Head of caudate nucleus (tissue), 42 donors: ENCODE measurements at regions not wholly inside any gene's neighbourhood (a gene's known extent, or its start where the extent isn't known, plus 50 kb on each side); places are given as distances from the start of the nearest gene placed in this dataset.

Experiments
- DNase-seq, 42 donors: peaks; one replicate each; pipeline versions ENCODE4 v3.0.0 to v3.0.0-alpha.2; 2020 to 2021; ENCODE audit warnings: mixed read lengths in 7 of 42
- intact Hi-C: fragments of 100-400 bp; cut with DNase I; formaldehyde crosslinking; loops from one replicate; pipeline ENCODE4 v1.15.0; 2022

DNA sequence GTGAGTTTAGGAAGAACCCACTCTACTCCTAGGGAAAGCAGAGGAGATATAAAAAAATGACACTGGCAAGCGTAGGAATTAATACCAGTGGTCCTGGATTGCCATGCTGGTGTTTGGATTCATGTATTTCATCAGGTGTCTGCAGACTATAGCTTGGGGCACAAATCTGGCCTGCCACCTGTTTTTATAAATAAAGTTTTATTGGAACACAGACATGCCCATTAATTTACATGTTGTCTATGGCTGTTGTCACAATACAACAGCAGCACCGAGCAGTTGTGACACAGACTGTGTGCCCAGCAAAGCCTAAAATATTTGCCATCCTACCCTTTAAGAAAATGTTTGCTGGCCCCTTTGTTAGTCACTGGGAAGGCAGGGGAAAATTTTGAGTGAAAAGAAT, 553.2 kb downstream of the VRK1 start:
- intact Hi-C loops, result no loop called here
- DNase-seq, result no peak

DNA sequence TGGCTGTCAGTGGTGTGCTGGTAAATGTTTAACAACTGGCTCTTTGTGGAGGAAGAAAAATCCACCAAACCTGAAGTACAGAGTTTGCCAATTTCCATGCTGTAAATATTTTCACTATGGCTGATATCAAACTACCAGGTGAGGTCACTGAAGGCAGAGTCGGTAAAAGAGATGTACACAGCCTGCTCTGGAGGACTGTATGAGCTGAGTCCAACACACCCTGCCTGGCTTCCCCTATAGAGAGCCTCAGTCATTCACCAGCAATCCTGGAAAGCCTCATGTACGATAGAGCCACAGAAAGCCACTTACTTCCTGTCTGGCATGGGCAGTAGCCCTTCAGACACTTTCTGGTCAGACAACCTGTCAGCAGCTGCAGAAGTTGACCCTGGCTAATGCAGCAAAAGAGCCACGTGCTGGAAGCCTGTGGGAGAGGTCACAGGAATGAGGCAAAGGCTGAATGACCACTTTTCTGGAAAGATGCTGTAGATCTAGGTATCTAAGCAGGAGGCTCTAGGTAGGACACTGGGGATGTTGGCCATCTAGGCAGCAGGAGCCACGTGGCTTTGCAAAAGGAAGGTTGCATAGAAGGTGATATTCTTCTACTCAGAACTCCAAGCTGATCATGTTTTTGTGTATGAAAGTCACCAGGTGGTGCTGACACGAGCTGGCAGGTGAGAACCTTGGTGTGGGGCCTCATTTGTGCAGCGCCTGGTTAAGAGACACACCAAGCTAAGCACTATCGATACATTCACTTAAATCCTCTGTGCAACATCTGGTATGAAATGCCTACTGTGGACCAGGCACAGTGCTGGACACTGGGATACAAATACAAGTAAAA, 553.9 kb downstream of the VRK1 start:
- intact Hi-C loops, result no loop called here
- DNase-seq, result no peak

- intact Hi-C loops, result no loop called here
- DNase-seq, result no peak
Measured at GRCh38 chr14:97353102-97353501, 555.9 kb downstream of the VRK1 start.

DNA sequence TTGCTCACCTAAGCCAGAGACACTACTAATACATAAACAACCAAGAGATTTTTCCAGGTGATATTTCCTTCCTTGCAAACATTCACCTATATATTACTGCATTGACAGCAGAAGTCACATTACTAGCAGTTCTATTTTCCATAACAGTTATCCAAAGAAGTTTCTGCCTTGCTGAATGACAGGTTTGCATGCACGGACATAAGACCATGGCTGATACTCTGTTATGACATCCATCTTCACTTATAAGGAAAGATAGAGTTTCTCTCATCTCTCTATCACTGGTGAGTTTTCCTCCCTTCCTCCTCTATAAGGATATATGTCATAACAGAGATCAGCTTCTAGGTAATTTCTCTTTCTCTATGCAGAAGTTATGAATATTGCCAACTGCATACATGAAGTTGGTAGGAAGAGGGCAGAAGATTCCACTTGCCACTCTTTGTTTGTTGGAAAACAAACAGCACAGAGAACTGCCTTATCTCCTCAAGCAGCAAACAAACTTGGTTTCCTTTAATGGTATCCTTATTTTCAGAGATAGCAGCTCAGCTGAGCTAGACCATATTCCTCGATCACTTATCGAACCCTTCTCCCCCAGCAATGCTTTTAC, 557.0 kb downstream of the VRK1 start:
- intact Hi-C loops, result no loop called here
- no peak for DNase-seq

DNA sequence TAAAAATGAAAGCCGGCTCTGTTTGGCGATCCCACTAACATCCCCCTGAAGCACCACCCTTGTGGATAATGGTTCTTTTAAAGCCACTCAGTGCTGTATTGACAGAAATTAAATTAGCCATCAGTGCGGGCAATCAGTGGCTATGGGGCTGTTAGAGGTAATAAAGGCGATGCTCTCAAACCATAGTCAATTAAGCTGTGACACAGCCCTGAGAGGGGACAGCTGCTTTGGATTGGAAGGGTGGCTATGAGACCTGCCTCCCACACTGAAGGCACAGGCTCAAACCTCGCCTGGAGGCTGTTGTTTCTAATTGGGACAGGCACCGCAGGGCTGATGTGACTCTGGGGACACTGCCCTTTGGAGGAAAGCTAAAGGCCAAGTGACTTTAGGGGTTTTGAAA, 562.2 kb downstream of the VRK1 start:
- no peak for DNase-seq
- intact Hi-C loops, result no loop called here

- intact Hi-C loops, result no loop called here
- DNase-seq, result peak in 25 of 42 donors; percentile 15 to 74 (median 33)
Measured at GRCh38 chr14:97361181-97361580, 564.0 kb downstream of the VRK1 start.

DNA sequence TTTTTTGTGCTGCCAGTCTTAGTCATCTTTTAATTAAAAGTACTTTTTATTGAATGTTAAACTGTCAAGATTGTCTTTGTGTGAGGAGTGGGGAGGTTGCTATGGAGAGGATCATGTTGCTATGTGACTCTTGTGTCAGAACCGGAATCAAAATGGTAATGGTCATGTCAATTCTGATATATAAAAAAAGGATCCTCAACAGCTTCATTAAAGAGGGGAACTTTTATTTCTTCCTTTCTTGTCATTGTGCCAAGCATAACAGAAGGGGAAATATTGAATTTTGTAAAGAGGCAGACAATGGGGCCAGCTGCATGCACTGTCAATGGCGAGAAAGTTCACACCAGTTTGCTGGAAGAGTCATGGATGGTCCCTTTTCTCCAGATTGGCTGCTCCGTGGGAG, 564.8 kb downstream of the VRK1 start:
- intact Hi-C loops, result no loop called here
- DNase-seq, result no peak

- intact Hi-C loops, result no loop called here
- DNase-seq, result no peak
Measured at GRCh38 chr14:97366400-97366799, 569.2 kb downstream of the VRK1 start.

DNA sequence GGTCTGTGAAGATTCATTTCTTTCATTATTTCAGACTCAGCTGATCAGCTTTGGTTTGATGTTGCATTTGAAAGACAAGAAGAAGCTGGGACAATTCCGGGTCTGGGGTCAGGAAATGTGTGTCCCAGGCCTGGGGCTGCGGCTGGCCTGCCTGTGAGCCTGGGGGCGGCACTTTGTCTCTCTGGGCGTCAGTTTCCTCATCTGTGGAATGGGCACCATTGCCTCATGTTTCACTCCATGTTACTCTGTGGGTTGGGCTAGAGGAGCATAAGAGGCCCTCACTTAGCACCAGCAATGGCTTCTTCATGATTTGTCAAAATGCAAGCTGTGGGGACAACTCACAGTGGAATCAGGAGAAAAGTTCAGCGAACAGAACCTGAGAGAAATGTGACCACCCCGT, 570.1 kb downstream of the VRK1 start:
- intact Hi-C loops, result no loop called here

DNA sequence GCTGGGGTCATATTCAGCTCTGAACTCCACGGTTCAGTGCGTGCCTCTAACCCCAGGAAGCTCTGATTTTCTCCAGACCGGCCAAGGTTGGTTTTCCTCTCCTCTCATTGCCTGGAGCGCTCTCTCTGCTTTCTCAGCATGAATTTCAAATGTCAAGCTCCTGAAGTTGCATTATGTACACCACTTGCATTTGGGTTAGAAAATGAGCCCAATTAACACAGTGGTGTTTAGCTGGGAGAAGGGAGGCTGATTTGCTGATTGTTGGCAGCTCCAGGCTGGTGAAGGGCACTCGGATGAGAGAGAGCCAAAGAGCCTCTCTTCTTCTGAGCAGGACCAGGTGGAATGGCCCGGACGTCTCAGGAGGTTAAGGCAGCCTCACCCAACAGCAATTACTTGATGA, 570.9 kb downstream of the VRK1 start:
- intact Hi-C loops, result no loop called here
- no peak for DNase-seq

More for the DNA sequence above, 570.1 kb downstream of the VRK1 start:
- DNase-seq, result no peak

DNA sequence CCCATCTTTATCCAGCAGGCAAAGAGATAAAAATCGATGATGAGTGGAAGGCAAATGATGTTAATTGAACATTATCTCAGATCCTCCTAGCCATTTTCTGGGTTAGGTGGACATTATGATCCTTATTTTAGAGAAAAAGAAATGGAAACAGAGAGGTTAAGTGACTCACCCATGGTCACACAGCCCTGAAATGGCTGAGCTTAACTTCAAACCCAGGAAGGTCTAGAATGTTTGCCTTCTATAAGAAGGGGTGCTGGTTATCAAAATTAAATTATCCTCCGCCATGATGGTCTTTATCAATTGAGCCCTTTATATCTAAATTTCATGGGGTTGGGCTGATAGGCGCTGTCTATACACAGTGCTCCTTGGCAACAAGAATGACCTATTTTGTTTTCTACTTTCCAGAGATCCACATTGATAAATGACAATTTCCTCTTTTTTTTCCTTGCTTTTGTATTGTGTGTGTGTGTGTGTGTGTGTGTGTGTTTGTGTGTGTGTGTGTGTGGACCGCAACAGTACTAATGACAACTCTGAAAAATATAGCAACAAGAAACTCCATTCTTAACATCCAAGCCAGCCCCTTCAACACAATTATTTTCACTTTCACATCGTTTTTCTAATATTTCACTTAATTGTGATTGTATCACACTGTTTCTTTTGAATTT, 571.9 kb downstream of the VRK1 start:
- no peak for DNase-seq
- intact Hi-C loops, result no loop called here

- intact Hi-C loops, result no loop called here
- no peak for DNase-seq
Measured at GRCh38 chr14:97369901-97370300, 572.7 kb downstream of the VRK1 start.

DNA sequence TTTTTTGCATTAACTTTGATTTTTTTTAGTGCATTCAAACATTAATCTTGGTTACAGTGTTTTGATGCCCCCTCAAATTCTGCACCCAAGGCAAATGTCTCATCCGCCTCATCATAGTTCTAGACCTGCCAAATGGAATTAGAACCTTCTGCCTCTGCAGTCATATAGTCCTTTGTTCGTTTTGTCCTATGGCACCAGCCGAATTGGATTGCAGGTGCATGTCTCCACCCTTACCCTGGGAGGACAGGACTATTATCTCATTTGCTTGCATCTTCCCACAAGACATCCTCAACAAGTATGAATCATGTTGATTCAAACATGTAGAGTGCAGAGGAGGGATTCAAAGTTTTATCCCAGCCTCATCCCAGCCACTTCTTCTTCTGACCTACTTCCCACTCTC, 579.1 kb downstream of the VRK1 start:
- intact Hi-C loops, result no loop called here

GRCh38 chr14:97377550-97377949, 580.4 kb downstream of the VRK1 start:
- intact Hi-C loops, result no loop called here
- no peak for DNase-seq

More for the DNA sequence above, 579.1 kb downstream of the VRK1 start:
- peak in 12 of 42 donors; percentile 10 to 54 (median 19) for DNase-seq

DNA sequence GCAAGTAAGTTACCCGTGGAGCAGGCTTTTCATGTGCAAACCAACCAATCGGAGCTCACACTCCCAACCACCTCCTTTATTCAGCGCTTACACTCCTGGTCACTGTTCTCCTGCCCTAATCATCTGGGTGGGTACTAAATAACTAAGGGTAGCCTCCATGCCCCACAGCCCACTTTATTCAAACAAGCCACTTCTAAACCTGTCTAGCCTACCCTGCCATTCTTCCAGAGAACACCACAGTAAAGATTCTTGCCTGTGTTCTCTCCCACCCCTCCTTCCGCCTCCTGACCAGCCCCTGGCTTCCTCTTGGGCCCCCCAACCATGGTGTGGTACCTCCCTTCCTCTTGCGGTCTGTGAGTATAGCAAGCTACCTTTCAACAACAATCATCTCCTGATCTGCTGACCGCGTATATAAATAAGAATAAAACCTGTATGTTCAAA, 581.9 kb downstream of the VRK1 start:
- DNase-seq, result no peak
- intact Hi-C loops, result no loop called here

DNA sequence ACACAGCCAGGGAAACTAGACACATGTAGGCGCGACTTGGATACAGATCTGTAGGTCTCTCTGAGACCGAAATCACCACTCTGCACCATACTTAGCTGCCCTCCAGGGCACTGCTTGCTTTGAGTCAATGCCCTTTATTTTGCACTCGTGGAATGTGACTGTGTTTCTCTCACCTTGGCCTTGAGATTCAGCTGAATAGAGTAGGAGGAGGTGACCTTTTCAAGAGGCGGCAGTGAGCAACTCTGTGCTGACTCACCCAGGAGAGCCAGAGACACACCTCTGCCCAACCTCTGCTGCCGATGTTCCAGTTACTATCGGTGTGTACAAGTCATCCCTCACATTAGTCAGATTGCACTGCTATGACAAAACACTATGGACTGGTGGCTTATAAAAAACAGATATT, 583.4 kb downstream of the VRK1 start:
- intact Hi-C loops, result no loop called here
- peak in 6 of 42 donors; percentile 7 to 47 (median 23) for DNase-seq

DNA sequence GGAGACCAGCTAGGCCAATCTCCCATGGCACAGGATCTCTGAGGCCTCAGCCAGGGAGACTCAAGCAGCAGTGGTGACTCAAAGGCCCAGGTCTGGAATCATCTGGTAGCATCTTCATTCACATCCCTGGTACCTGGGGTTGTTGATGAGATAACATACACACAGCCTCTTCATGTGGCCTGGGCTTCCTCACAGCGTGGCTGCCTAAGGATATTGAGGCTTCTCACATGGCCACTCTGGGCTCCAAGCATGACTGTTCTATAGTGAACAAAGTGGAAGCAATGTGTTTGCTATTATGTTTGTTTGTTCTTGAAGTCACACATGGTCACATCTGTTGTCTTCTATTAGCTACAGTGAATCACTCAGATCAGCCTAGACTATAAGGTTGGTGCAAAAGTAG, 584.1 kb downstream of the VRK1 start:
- intact Hi-C loops, result no loop called here
- no peak for DNase-seq

DNA sequence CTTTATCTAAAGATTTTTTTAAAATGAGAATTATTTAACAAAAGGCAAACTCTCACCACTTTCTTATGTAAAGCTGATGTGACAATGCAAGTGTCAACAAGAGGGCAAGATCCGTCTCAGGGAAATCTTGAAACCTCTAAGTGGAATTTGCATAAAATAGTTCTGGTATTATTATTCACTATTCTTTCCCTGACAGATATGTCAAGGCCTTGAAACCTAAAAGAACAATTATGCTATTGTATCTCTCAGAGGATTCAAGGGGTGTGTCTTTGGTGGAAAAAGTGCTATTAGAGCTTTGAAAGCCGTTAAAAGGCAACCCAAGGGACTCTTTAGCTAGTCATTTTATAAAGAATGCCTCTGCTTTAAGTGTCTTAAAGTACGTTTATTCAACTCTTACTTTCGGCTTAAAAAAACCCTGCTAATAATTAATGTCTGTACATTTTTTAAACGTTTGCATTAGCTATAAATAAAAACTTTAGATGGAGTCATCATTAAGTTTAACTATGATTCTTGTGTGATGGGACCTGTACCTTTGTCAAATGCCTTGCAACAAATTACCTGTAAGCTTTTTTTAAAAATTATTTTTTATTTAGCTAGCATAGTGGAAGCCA, 585.5 kb downstream of the VRK1 start:
- intact Hi-C loops, result no loop called here
- peak in 1 of 42 donors; percentile 20 for DNase-seq

GRCh38 chr14:97385727-97386126, 588.5 kb downstream of the VRK1 start:
- intact Hi-C loops, result no loop called here
- DNase-seq, result no peak
